Ureter (tissue), 1 donor: ENCODE measurements at regions not wholly inside any gene's neighbourhood (a gene's known extent, or its start where the extent isn't known, plus 50 kb on each side); places are given as distances from the start of the nearest gene placed in this dataset.
"Not testable (repeated sequence)": the region's sequence is repeated elsewhere in the genome, so short reads cannot be mapped to it uniquely, and the experiment has no call there.

Experiments used
- DNase-seq: peaks from one replicate; pipeline ENCODE4 v3.0.0-alpha.2; 2020; ENCODE audit warnings: low spot score
- donor health status: DM: yes; HTN: yes; CAD: no.

DNA sequence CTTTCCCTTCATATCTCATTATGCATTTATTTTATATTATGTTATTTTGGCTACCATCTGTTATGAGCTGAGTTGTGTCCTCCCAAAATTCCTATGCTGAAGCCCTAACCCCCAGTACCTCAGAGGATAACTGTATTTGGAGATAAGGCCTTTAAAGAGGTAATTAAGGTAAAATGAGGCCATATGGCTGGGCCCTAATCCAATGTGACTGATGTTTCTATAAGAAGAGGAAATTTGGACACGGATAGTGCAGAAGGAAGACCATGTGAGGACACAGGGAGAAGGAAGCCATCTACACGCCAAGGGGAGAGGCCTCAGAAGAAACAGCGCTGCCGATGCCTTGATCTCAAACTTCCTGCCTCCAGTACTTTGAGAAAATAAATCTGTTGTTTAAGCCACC is 557.7 kb upstream of the CDH5 start:
- no peak for DNase-seq

GRCh38 chr16:65807858-65808257 is 558.6 kb upstream of the CDH5 start:
- DNase-seq, result no peak

DNA sequence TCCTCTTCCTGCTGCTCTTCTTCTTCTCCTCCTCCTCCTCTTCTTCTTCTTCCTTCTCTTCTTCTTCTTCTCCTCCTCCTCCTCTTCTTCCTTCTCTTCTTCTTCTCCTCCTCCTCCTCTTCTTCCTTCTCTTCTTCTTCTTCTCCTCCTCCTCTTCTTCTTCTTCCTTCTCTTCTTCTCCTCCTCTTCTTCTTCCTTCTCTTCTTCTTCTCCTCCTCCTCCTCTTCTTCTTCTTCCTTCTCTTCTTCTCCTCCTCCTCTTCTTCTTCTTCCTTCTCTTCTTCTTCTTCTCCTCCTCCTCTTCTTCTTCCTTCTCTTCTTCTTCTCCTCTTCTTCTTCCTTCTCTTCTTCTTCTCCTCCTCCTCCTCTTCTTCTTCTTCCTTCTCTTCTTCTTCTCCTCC is 560.8 kb upstream of the CDH5 start:
- not testable (repeated sequence) for DNase-seq

- no peak for DNase-seq
Observed at GRCh38 chr16:65796481-65796880, 570.0 kb upstream of the CDH5 start.

GRCh38 chr16:65794973-65795372 is 571.5 kb upstream of the CDH5 start:
- DNase-seq, result no peak

- DNase-seq, result no peak
Observed at GRCh38 chr16:65793781-65794180, 572.7 kb upstream of the CDH5 start.

DNA sequence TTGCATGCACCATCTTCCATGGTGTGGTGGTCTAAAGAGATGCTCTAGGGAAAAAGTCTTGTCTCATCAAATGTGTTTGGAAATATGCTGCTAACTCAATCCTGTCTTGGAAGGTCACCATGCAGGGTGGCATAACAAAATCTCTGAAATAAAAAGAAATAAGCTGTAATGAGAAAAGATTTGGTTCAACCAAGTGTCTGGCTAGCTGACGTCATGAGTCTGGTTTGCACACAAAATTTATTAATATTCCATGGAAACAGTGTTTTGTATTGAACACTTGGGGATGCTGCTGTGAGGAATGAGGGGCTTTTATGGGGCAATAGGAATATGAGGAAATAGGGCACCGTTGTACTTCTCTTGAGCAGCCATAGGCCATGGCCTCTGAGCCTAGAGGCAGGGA is 575.7 kb upstream of the CDH5 start:
- DNase-seq, result no peak

DNA sequence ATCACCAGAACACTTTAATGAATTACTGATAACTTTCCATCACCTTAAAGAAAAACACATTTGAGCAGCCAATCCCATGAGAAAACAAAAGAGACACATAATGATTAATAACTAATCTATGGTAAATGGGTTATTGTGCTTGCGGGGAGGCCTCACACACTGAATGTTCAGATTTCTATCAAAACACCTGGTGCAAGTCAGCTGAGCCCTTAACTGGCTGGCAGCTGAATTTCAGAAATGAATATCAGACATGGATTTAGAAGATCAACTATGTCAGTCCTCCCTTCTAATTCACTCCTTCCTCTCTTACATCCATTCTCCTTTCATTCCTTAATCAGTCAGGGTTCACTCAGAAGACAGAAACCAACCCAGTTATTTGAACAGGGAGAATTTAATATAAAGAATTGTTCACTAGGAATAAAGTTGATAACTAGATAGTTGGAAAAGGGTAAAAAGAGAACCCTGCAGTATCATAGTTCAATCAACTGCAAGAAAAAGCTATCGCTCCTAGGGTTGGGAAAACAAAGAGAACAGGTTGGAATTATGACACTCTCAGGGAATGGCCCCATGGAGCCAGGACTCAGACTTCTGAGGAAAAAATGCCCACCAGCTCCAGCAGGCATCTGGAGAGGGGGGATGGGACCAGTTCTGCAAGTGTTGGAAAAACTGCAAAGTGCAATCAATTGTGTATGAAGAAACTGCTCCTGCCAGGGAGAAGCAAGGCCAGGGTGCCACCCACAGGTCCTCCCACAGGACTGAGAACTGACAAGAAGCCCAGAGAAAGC is 577.1 kb upstream of the CDH5 start:
- DNase-seq, result no peak

- DNase-seq, result no peak
Observed at GRCh38 chr16:65788434-65789140, 577.9 kb upstream of the CDH5 start.

DNA sequence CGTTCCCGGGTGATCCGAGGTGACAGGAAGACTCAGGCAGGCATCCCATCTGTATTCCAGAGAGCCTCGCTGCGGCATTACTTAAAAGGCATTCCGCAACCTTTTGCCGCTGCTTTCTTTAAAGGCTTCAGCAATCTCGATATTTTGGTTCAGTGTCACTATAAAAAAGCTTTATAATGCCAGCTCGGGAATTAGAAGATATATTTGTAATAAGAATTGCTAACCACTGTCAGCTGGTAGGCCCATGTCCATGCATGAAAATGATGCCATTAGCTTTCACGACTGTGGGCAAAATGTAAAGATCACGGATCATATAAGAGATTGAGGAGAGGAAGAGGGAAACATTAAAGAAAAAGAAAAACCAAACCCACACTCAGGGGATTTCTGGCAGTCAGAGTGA is 578.6 kb upstream of the CDH5 start:
- DNase-seq, result no peak

- no peak for DNase-seq
Observed at GRCh38 chr16:65786916-65787315, 579.6 kb upstream of the CDH5 start.

- no peak for DNase-seq
Observed at GRCh38 chr16:65783709-65784474, 582.6 kb upstream of the CDH5 start.

- no peak for DNase-seq
Observed at GRCh38 chr16:65782611-65783600, 583.6 kb upstream of the CDH5 start.

DNA sequence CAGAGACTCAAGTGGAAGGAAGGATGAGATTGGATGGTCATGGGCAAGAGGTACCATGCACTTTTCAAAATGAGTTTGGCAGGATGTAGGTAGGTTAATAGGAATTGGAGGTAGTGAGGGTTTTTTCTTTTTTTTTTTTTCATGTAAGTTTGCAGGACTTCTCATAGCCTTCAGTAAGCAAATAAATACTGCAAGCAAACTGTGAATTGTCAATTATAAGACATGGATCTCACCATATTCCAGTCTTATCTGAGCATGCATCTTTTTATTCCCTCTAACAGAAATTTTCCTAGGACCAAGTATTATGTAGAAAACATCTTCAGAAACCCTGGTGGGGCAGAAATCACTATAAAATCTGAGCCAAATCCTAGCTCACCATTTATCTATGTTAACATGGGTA is 584.6 kb upstream of the CDH5 start:
- DNase-seq, result no peak

GRCh38 chr16:65781363-65781762 is 585.1 kb upstream of the CDH5 start:
- DNase-seq, result no peak

- DNase-seq, result no peak
Observed at GRCh38 chr16:65779201-65779600, 587.3 kb upstream of the CDH5 start.

DNA sequence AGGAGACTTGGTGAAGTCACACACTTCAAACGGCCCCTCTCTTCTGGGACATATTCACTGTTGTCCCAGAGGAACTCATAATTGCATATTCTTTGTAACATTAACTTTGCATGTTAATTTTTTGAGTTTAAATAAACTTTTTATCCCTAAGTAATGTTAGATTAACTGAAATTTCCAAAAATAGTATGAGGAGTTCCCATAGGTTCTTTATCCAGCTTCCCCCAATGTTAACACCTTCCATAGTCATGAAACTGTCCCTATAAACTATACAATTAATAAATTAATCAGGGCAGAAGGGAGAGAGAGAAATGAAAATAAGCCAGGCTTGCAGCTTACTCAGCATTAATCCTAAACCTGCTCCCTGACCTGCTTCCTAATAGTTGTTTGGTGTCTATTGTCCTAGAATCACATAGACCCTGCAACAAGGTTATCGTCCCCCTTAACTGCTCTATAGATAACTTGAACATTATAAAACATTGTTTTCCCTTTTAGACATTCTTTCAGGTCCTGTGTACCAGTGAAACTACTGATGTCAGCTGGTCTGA is 589.8 kb upstream of the CDH5 start:
- DNase-seq, result no peak

GRCh38 chr16:65775829-65776228 is 590.7 kb upstream of the CDH5 start:
- DNase-seq, result no peak

GRCh38 chr16:65774350-65774749 is 592.1 kb upstream of the CDH5 start:
- no peak for DNase-seq

DNA sequence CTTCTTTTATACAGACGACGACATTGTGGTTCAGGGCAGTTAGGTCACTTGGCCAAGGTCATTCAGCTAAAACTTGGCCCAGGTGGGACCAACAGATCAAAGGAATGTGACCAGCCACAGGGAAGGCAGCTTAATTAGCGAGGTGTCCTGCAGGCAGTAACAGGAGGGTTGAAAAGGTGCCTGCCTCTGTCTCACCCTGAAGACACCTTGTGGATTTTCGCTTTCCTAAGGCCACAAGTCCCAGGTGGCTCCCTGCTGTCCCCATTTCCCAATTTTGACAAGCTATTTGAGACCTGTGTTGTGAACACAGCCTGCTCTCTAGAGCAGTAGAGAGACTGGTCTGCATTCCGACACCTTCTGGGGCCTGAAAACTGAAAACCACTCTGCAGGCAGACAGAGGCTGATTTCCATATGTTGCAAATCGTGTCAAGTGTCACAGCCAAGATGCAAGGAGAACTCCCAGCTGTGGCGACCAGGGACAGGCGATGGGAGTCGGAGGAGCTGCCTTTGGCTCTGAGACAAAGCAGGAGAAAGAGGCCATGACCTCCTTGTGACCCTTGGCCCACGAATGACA is 593.1 kb upstream of the CDH5 start:
- DNase-seq, result no peak
